Vagina (tissue), 2 donors: ENCODE measurements at regions not wholly inside any gene's neighbourhood (a gene's known extent, or its start where the extent isn't known, plus 50 kb on each side); places are given as distances from the start of the nearest gene placed in this dataset.

Source experiments
- POLR2AphosphoS5 ChIP-seq, 2 donors: sonication (generic); formaldehyde crosslinking; IDR thresholded peaks; one replicate each; pipeline ENCODE4 v1.9.0; 2017; ENCODE audit warnings: antibody characterized with exemption in 2 of 2, mild to moderate bottlenecking in 2 of 2, low read depth in 1 of 2; ENCODE audit not compliant: insufficient read depth in 1 of 2
- TF ChIP-seq, protein P1 (sequence below), 3 experiments: fragments of 450-650 bp in 2 of 3; fragments of 200-600 bp in 1 of 3; sonication (generic) in 1 of 3; IDR thresholded peaks; one replicate each; pipeline ENCODE4 v1.5.1; 2017 to 2019; ENCODE audit warnings: antibody characterized with exemption in 3 of 3, mild to moderate bottlenecking in 2 of 3, moderate library complexity in 2 of 3

DNA sequence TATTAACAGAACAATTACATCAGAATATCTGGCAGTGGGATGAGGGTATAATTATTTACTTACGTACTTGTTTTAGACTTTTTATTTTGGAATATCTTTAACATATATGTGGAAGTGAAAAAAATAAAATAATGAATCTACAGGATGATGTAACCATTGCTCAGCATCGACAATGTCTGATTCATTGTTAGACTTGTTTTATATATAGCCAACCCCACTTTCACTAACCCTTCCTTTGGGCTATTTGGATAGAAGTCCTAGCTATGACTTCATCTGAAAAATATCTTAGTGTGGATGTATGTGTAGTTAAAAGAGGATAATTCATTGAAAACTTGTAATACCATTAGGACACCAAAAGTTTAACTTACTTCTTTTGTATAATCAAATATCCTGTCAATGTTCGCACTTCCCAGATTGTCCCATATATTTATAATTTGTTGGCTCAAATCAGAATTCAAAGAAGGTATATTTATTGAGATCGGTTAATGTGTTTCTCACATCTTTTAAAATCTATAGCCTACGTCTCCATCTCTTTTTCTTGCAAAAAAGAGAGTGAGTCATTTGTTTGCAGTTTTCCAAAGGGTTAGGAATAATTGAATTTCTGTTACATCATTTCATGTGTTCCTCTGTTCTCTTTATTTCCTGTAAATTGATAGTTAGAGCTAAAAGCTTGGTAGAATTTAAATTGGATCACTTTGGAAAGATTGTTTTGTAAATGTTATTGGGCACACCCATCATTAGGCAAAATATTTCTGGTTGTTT, 506.1 kb upstream of the FAM98A start:
- TF ChIP-seq POLR2AphosphoS5 (IDR thresholded peaks at IDR 0.05; ENCODE audit: insufficient read depth in 1 of 2, low read depth in 1 of 2), result no peak
- TF ChIP-seq, protein P1, sequence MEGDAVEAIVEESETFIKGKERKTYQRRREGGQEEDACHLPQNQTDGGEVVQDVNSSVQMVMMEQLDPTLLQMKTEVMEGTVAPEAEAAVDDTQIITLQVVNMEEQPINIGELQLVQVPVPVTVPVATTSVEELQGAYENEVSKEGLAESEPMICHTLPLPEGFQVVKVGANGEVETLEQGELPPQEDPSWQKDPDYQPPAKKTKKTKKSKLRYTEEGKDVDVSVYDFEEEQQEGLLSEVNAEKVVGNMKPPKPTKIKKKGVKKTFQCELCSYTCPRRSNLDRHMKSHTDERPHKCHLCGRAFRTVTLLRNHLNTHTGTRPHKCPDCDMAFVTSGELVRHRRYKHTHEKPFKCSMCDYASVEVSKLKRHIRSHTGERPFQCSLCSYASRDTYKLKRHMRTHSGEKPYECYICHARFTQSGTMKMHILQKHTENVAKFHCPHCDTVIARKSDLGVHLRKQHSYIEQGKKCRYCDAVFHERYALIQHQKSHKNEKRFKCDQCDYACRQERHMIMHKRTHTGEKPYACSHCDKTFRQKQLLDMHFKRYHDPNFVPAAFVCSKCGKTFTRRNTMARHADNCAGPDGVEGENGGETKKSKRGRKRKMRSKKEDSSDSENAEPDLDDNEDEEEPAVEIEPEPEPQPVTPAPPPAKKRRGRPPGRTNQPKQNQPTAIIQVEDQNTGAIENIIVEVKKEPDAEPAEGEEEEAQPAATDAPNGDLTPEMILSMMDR (IDR thresholded peaks at IDR 0.05), result no peak
